ENCODE measurements at regions not wholly inside any gene's neighbourhood (a gene's known extent, or its start where the extent isn't known, plus 50 kb on each side); places are given as distances from the start of the nearest gene placed in this dataset.
"Not testable (repeated sequence)": the region's sequence is repeated elsewhere in the genome, so short reads cannot be mapped to it uniquely, and the experiment has no call there.

GRCh38 chr2:161032635-161033034 lies 127.6 kb upstream of the TANK start:
- no peak for DNase-seq

GRCh38 chr2:161033059-161033660 lies 127.1 kb upstream of the TANK start:
- DNase-seq = no peak

GRCh38 chr2:161036926-161037325 lies 123.3 kb upstream of the TANK start:
- no peak for DNase-seq

GRCh38 chr2:161039071-161039470 lies 121.2 kb upstream of the TANK start:
- DNase-seq = no peak

- no peak for DNase-seq
These were observed 118.9 kb upstream of the TANK start for GRCh38 chr2:161041356-161041755.

- DNase-seq = no peak
These were observed 117.1 kb upstream of the TANK start for GRCh38 chr2:161042990-161043625.

- DNase-seq = no peak
These were observed 115.9 kb upstream of the TANK start for GRCh38 chr2:161044095-161044865.

- DNase-seq = no peak
These were observed 115.3 kb upstream of the TANK start for GRCh38 chr2:161044921-161045320.

- DNase-seq = no peak
These were observed 114.5 kb upstream of the TANK start for GRCh38 chr2:161045726-161046125.

- no peak for DNase-seq
These were observed 113.4 kb upstream of the TANK start for GRCh38 chr2:161046876-161047275.

- no peak for DNase-seq
These were observed 111.9 kb upstream of the TANK start for GRCh38 chr2:161048317-161048716.

- DNase-seq = no peak
These were observed 110.7 kb upstream of the TANK start for GRCh38 chr2:161049559-161049958.

GRCh38 chr2:161052214-161052613 lies 108.0 kb upstream of the TANK start:
- no peak for DNase-seq

GRCh38 chr2:161055289-161055688 lies 104.9 kb upstream of the TANK start:
- DNase-seq = no peak

GRCh38 chr2:161059388-161059787 lies 100.8 kb upstream of the TANK start:
- no peak for DNase-seq

- DNase-seq = no peak
These were observed 98.4 kb upstream of the TANK start for GRCh38 chr2:161061786-161062185.

- peak; percentile 66 for DNase-seq
These were observed 96.9 kb upstream of the TANK start for GRCh38 chr2:161063157-161063945.

- DNase-seq = no peak
These were observed 96.3 kb upstream of the TANK start for GRCh38 chr2:161063946-161064306.

- DNase-seq = no peak
These were observed 92.3 kb upstream of the TANK start for GRCh38 chr2:161067846-161068350.

GRCh38 chr2:161068670-161069069 lies 91.6 kb upstream of the TANK start:
- no peak for DNase-seq

- DNase-seq = no peak
These were observed 89.3 kb upstream of the TANK start for GRCh38 chr2:161070693-161071479.

GRCh38 chr2:161072436-161072835 lies 87.8 kb upstream of the TANK start:
- DNase-seq = not testable (repeated sequence)

All from CD4-positive, alpha-beta T cell treated with Interleukin-6 for 4 hours (primary cell).